ENCODE measurements at regions not wholly inside any gene's neighbourhood (a gene's known extent, or its start where the extent isn't known, plus 50 kb on each side); places are given as distances from the start of the nearest gene placed in this dataset.

GRCh38 chr17:14506364-14506763 lies 205.5 kb downstream of the HS3ST3B1 start:
- no peaks in the 10 kb centered on the region for H3K36me3 ChIP-seq (ENCODE audit: control insufficient read depth, insufficient read depth, low read length)
- no peak for TF ChIP-seq CTCF (IDR thresholded peaks at IDR 0.05; ENCODE audit: insufficient read depth, low read length, poor library complexity, severe bottlenecking)
- no peak for DNase-seq (ENCODE audit: extremely low read depth, insufficient read length)
- no peak overlapping the region for H3K4me3 ChIP-seq (replicated peaks; ENCODE audit: low read depth, low read length)
- no peaks in the 10 kb centered on the region for H3K27me3 ChIP-seq (replicated peaks; ENCODE audit: control insufficient read depth, insufficient read depth, low read length)

GRCh38 chr17:14505606-14506005 lies 204.7 kb downstream of the HS3ST3B1 start:
- DNase-seq (ENCODE audit: extremely low read depth, insufficient read length): no peak
- TF ChIP-seq CTCF (IDR thresholded peaks at IDR 0.05; ENCODE audit: insufficient read depth, low read length, poor library complexity, severe bottlenecking): no peak
- no peaks in the 10 kb centered on the region for H3K36me3 ChIP-seq (ENCODE audit: control insufficient read depth, insufficient read depth, low read length)

GRCh38 chr17:14499976-14500375 lies 199.1 kb downstream of the HS3ST3B1 start:
- Histone ChIP-seq H3K4me3 (replicated peaks; ENCODE audit: low read depth, low read length) (no peak overlapping the region), H3K27me3 (replicated peaks; ENCODE audit: control insufficient read depth, insufficient read depth, low read length) (no peaks in the 10 kb centered on the region), H3K36me3 (ENCODE audit: control insufficient read depth, insufficient read depth, low read length) (no peaks in the 10 kb centered on the region)
- no peak for TF ChIP-seq CTCF (IDR thresholded peaks at IDR 0.05; ENCODE audit: insufficient read depth, low read length, poor library complexity, severe bottlenecking)
- DNase-seq (ENCODE audit: extremely low read depth, insufficient read length): no peak

More at GRCh38 chr17:14505606-14506005, 204.7 kb downstream of the HS3ST3B1 start:
- Histone ChIP-seq H3K4me3 (replicated peaks; ENCODE audit: low read depth, low read length) (no peak overlapping the region), H3K27me3 (replicated peaks; ENCODE audit: control insufficient read depth, insufficient read depth, low read length) (no peaks in the 10 kb centered on the region)

GRCh38 chr17:14498812-14499211 lies 197.9 kb downstream of the HS3ST3B1 start:
- no peak for DNase-seq (ENCODE audit: extremely low read depth, insufficient read length)
- Histone ChIP-seq H3K27me3 (replicated peaks; ENCODE audit: control insufficient read depth, insufficient read depth, low read length) (no peaks in the 10 kb centered on the region), H3K36me3 (ENCODE audit: control insufficient read depth, insufficient read depth, low read length) (no peaks in the 10 kb centered on the region), H3K4me3 (replicated peaks; ENCODE audit: low read depth, low read length) (no peak overlapping the region)
- TF ChIP-seq CTCF (IDR thresholded peaks at IDR 0.05; ENCODE audit: insufficient read depth, low read length, poor library complexity, severe bottlenecking): no peak

- no peak for TF ChIP-seq CTCF (IDR thresholded peaks at IDR 0.05; ENCODE audit: insufficient read depth, low read length, poor library complexity, severe bottlenecking)
- no peak for DNase-seq (ENCODE audit: extremely low read depth, insufficient read length)
- Histone ChIP-seq H3K4me3 (replicated peaks; ENCODE audit: low read depth, low read length) (no peak overlapping the region), H3K36me3 (ENCODE audit: control insufficient read depth, insufficient read depth, low read length) (no peaks in the 10 kb centered on the region), H3K27me3 (replicated peaks; ENCODE audit: control insufficient read depth, insufficient read depth, low read length) (no peaks in the 10 kb centered on the region)
Measured at GRCh38 chr17:14494161-14494560, 193.3 kb downstream of the HS3ST3B1 start.

GRCh38 chr17:14489986-14490385 lies 189.1 kb downstream of the HS3ST3B1 start:
- Histone ChIP-seq H3K36me3 (ENCODE audit: control insufficient read depth, insufficient read depth, low read length) (no peaks in the 10 kb centered on the region), H3K4me3 (replicated peaks; ENCODE audit: low read depth, low read length) (no peak overlapping the region), H3K27me3 (replicated peaks; ENCODE audit: control insufficient read depth, insufficient read depth, low read length) (no peaks in the 10 kb centered on the region)
- no peak for TF ChIP-seq CTCF (IDR thresholded peaks at IDR 0.05; ENCODE audit: insufficient read depth, low read length, poor library complexity, severe bottlenecking)
- no peak for DNase-seq (ENCODE audit: extremely low read depth, insufficient read length)
